ENCODE measurements at regions not wholly inside any gene's neighbourhood (a gene's known extent, or its start where the extent isn't known, plus 50 kb on each side); places are given as distances from the start of the nearest gene placed in this dataset.

DNA sequence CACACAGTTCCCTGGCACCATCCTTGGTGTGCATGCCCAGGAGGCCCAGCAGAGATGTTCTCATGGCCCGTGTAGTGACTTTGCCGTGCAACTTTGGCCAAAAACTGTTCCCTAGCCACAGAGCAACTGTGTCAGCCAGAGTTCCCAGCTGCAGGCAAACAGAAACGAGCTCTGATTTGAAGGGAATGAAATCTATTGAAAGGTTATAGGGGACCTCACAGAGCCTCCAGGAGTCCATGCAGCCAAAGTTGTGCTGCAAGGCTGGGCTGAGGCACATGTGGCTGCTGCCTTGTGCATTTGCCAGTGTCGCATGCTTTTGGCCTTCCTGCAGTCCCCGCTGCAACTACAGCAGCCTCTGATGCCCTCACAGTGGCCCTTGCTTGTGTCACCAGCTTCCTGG, 70.5 kb downstream of the PLXNA1 start:
- Histone ChIP-seq H2AFZ (ENCODE audit: low read depth, low read length) (no peak overlapping the region), H3K4me3 (ENCODE audit: low read length) (no peak overlapping the region), H3K36me3 (ENCODE audit: insufficient read depth, low read length) (no peaks in the 10 kb centered on the region), H3K9me3 (ENCODE audit: low read length) (peaks cover 4% of the 10 kb centered on the region), H3K27me3 (ENCODE audit: insufficient read depth, low read length) (no peaks in the 10 kb centered on the region), H3K4me1 (ENCODE audit: insufficient read depth, low read length) (no peaks in the 10 kb centered on the region)

DNA sequence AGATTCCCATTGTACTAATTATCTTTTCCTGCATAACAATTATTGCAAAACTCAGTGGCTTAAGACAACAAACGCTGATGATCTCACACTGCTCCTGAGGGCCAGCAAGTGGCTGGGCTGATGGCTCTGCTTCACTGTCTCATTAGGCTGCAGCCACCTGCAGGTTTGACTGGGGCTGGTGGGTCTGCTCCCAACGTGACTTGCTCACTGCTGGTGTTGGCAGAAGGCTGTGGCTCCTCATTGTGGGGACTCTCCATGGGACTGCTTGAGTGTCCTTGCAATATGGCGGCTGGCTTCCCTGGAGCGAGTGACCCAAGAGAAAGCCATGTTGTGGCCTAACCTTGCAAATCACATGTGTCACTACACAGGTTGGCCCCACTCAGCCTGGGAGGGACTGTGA, 71.1 kb downstream of the PLXNA1 start:
- no peaks in the 10 kb centered on the region for H3K4me1 ChIP-seq (ENCODE audit: insufficient read depth, low read length)
- peaks cover 4% of the 10 kb centered on the region for H3K9me3 ChIP-seq (ENCODE audit: low read length)
- no peak overlapping the region for H3K4me3 ChIP-seq (ENCODE audit: low read length)
- H3K36me3 ChIP-seq (ENCODE audit: insufficient read depth, low read length), result no peaks in the 10 kb centered on the region
- no peak overlapping the region for H2AFZ ChIP-seq (ENCODE audit: low read depth, low read length)
- no peaks in the 10 kb centered on the region for H3K27me3 ChIP-seq (ENCODE audit: insufficient read depth, low read length)

GRCh38 chr3:127056281-127056680, 73.4 kb downstream of the PLXNA1 start:
- no peaks in the 10 kb centered on the region for H3K27me3 ChIP-seq (ENCODE audit: insufficient read depth, low read length)
- H3K36me3 ChIP-seq (ENCODE audit: insufficient read depth, low read length), result no peaks in the 10 kb centered on the region
- H3K4me1 ChIP-seq (ENCODE audit: insufficient read depth, low read length), result no peaks in the 10 kb centered on the region
- no peak overlapping the region for H2AFZ ChIP-seq (ENCODE audit: low read depth, low read length)
- H3K9me3 ChIP-seq (ENCODE audit: low read length), result peaks cover 4% of the 10 kb centered on the region
- no peak overlapping the region for H3K4me3 ChIP-seq (ENCODE audit: low read length)

DNA sequence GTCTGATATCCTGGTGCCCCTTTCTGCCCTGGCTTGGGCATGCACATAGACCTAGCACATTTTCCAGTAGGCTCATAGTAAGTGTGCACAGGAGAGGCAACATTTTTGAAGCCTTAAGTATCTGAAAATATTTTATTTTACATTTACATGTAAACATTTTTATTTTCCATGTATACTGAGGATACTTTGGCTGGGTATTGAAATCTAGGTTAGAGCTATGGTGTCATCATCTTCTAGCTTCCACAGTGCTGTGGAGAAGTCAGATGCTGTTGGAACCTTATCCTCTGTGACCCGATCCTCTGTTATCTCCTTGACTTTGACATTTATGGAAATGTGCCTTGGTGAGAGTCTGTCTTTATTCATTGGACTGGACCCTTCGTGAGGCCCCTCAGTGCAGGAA, 74.1 kb downstream of the PLXNA1 start:
- Histone ChIP-seq H3K36me3 (ENCODE audit: insufficient read depth, low read length) (no peaks in the 10 kb centered on the region), H3K9me3 (ENCODE audit: low read length) (peaks cover 4% of the 10 kb centered on the region), H3K4me3 (ENCODE audit: low read length) (no peak overlapping the region), H2AFZ (ENCODE audit: low read depth, low read length) (no peak overlapping the region), H3K27me3 (ENCODE audit: insufficient read depth, low read length) (no peaks in the 10 kb centered on the region), H3K4me1 (ENCODE audit: insufficient read depth, low read length) (no peaks in the 10 kb centered on the region)

- H3K27me3 ChIP-seq (ENCODE audit: insufficient read depth, low read length), result no peaks in the 10 kb centered on the region
- no peaks in the 10 kb centered on the region for H3K4me1 ChIP-seq (ENCODE audit: insufficient read depth, low read length)
- no peak overlapping the region for H3K4me3 ChIP-seq (ENCODE audit: low read length)
- no peak overlapping the region for H2AFZ ChIP-seq (ENCODE audit: low read depth, low read length)
- no peaks in the 10 kb centered on the region for H3K36me3 ChIP-seq (ENCODE audit: insufficient read depth, low read length)
- H3K9me3 ChIP-seq (ENCODE audit: low read length), result peaks cover 4% of the 10 kb centered on the region
Measured at GRCh38 chr3:127059072-127059471, 76.2 kb downstream of the PLXNA1 start.

DNA sequence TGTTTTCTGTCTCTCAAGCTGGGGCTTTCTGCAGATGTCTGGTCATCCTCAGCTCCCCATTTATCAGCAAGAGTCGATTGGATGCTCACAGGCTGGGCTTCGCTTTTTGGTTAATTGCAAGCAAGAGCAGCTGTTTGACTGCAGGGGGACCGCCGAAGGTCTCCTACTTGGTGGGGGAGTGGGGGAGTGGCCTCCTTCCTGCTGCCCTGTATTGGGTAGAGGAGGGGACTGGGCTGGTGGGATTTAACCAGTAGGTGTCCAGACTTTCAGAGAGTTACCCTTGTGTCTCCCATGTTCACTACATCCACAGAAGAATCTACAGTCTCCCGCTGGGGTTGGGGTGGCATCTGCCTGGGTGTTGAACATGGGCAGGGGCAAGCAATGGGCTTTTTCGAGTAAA, 78.7 kb downstream of the PLXNA1 start:
- Histone ChIP-seq H2AFZ (ENCODE audit: low read depth, low read length) (no peak overlapping the region), H3K4me1 (ENCODE audit: insufficient read depth, low read length) (peaks cover 5% of the 10 kb centered on the region), H3K4me3 (ENCODE audit: low read length) (no peak overlapping the region), H3K27me3 (ENCODE audit: insufficient read depth, low read length) (no peaks in the 10 kb centered on the region), H3K9me3 (ENCODE audit: low read length) (peaks cover 4% of the 10 kb centered on the region), H3K36me3 (ENCODE audit: insufficient read depth, low read length) (no peaks in the 10 kb centered on the region)

DNA sequence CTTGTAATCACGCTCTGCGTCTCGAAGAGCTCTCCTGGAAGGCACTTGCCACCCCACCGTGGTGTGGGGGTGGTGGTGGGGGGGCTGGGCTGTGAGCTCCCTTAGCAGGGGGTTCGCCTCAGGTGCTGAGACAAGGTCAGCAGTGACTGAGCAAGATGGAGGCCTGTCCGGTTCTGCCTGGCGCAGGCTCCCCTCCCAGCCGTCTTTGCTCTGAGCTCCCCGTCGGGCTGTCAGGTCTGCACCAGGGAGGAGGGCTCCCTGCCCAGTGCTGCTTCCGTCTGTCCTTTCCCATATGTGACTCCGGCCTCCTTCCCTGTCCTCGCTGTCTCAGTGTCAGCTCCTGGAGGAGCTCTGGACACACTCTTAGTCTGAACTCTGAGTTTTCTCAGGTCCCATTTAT, 80.0 kb downstream of the PLXNA1 start:
- Histone ChIP-seq H2AFZ (ENCODE audit: low read depth, low read length) (no peak overlapping the region), H3K27me3 (ENCODE audit: insufficient read depth, low read length) (no peaks in the 10 kb centered on the region), H3K9me3 (ENCODE audit: low read length) (peaks cover 1% of the 10 kb centered on the region), H3K4me1 (ENCODE audit: insufficient read depth, low read length) (peaks cover 5% of the 10 kb centered on the region), H3K36me3 (ENCODE audit: insufficient read depth, low read length) (no peaks in the 10 kb centered on the region), H3K4me3 (ENCODE audit: low read length) (no peak overlapping the region)

DNA sequence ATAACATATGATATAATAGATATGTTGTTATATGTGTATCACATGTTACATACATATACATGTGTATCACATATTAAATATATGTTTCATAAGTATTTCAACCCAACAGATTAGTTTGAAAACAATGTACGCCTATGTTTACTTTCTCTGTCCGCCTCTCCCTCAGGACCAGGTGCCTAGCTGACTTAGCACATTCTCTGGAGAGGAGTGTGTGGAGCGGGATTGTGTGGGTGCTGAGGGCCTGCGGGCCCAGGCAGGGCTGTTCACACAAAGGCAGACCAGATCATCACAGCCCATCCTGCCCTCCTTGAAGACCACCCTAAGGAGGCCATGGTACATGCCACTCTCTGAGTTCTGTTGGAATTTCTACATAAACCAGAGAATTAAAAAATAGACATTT, 81.0 kb downstream of the PLXNA1 start:
- Histone ChIP-seq H3K4me1 (ENCODE audit: insufficient read depth, low read length) (peaks cover 5% of the 10 kb centered on the region), H3K36me3 (ENCODE audit: insufficient read depth, low read length) (no peaks in the 10 kb centered on the region), H3K9me3 (ENCODE audit: low read length) (no peaks in the 10 kb centered on the region), H3K27me3 (ENCODE audit: insufficient read depth, low read length) (no peaks in the 10 kb centered on the region), H3K4me3 (ENCODE audit: low read length) (no peak overlapping the region), H2AFZ (ENCODE audit: low read depth, low read length) (no peak overlapping the region)

DNA sequence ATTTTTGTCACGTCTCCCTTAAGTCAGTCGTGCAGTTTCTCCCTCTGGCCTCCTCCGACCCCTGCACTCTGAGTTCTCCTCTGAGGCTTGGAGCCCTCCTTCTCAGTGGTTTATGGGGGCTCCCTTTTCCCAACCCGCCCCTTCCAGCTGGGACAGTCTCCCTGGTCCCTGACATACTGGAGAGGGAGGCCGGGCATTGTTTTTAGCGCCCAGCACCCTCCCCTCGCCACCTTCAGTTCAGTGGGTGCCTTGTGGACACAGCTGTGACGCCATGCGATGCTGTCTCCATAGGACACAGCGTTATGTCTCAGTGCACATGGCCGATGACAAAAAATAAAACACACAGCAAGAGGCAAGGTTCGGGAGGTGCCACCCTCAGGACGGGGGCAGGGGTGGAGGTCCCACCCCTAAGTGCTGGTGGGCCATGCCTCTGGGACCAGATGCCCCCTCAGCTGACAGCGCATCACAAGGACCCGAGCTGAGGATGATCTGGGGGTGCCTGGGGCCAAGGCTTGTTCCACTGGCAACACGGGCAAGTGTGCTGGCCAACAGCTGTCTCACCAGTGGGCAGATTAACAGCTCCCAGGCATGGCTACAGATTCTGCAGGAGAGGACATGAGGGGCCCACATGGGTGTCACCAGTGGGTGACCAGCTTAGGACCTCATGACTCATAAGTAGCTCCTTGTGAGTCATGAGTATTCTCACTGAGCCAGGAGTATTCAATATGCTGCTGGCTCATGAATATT, 81.6 kb downstream of the PLXNA1 start:
- H3K27me3 ChIP-seq (ENCODE audit: insufficient read depth, low read length), result no peaks in the 10 kb centered on the region
- no peak overlapping the region for H2AFZ ChIP-seq (ENCODE audit: low read depth, low read length)
- H3K36me3 ChIP-seq (ENCODE audit: insufficient read depth, low read length), result no peaks in the 10 kb centered on the region
- H3K4me1 ChIP-seq (ENCODE audit: insufficient read depth, low read length), result peaks cover 5% of the 10 kb centered on the region
- no peak overlapping the region for H3K4me3 ChIP-seq (ENCODE audit: low read length)
- no peaks in the 10 kb centered on the region for H3K9me3 ChIP-seq (ENCODE audit: low read length)

- no peaks in the 10 kb centered on the region for H3K36me3 ChIP-seq (ENCODE audit: insufficient read depth, low read length)
- H3K27me3 ChIP-seq (ENCODE audit: insufficient read depth, low read length), result no peaks in the 10 kb centered on the region
- H3K4me1 ChIP-seq (ENCODE audit: insufficient read depth, low read length), result peaks cover 5% of the 10 kb centered on the region
- no peak overlapping the region for H2AFZ ChIP-seq (ENCODE audit: low read depth, low read length)
- no peaks in the 10 kb centered on the region for H3K9me3 ChIP-seq (ENCODE audit: low read length)
- H3K4me3 ChIP-seq (ENCODE audit: low read length), result no peak overlapping the region
Measured at GRCh38 chr3:127065138-127065427, 82.2 kb downstream of the PLXNA1 start.

GRCh38 chr3:127065561-127066290, 82.8 kb downstream of the PLXNA1 start:
- no peak overlapping the region for H2AFZ ChIP-seq (ENCODE audit: low read depth, low read length)
- H3K9me3 ChIP-seq (ENCODE audit: low read length), result no peaks in the 10 kb centered on the region
- H3K4me1 ChIP-seq (ENCODE audit: insufficient read depth, low read length), result peaks cover 5% of the 10 kb centered on the region
- no peaks in the 10 kb centered on the region for H3K36me3 ChIP-seq (ENCODE audit: insufficient read depth, low read length)
- H3K27me3 ChIP-seq (ENCODE audit: insufficient read depth, low read length), result peaks cover 3% of the 10 kb centered on the region
- H3K4me3 ChIP-seq (ENCODE audit: low read length), result no peak overlapping the region

GRCh38 chr3:127066635-127067034, 83.7 kb downstream of the PLXNA1 start:
- Histone ChIP-seq H3K36me3 (ENCODE audit: insufficient read depth, low read length) (no peaks in the 10 kb centered on the region), H3K9me3 (ENCODE audit: low read length) (no peaks in the 10 kb centered on the region), H3K27me3 (ENCODE audit: insufficient read depth, low read length) (peaks cover 3% of the 10 kb centered on the region), H3K4me1 (ENCODE audit: insufficient read depth, low read length) (peaks cover 5% of the 10 kb centered on the region), H3K4me3 (ENCODE audit: low read length) (no peak overlapping the region), H2AFZ (ENCODE audit: low read depth, low read length) (no peak overlapping the region)

GRCh38 chr3:127067116-127067910, 84.4 kb downstream of the PLXNA1 start:
- Histone ChIP-seq H3K4me3 (ENCODE audit: low read length) (no peak overlapping the region), H3K27me3 (ENCODE audit: insufficient read depth, low read length) (peaks cover 3% of the 10 kb centered on the region), H3K9me3 (ENCODE audit: low read length) (no peaks in the 10 kb centered on the region), H3K36me3 (ENCODE audit: insufficient read depth, low read length) (no peaks in the 10 kb centered on the region), H3K4me1 (ENCODE audit: insufficient read depth, low read length) (peaks cover 5% of the 10 kb centered on the region), H2AFZ (ENCODE audit: low read depth, low read length) (no peak overlapping the region)
